ENCODE measurements at regions not wholly inside any gene's neighbourhood (a gene's known extent, or its start where the extent isn't known, plus 50 kb on each side); places are given as distances from the start of the nearest gene placed in this dataset.

DNA sequence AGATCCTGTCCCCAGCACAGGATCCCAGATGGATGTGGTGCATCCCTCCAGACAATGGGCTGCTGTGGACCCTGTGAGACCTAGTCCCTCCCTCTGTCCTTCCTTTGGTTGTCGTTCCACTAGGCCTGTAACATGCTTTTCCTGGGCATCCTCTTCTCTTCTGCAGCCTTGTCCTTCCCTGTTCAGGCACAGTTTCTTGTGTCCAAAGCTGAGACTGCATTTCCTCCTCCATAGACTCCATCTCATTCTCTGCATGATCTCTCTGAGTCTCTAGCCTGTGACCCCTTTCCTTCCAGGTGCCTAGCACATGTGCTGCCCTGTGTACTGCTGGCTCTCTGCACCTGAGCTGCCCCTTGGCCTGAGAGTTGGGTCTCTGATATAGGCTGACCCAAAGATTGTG lies 293.5 kb upstream of the IGFBP3 start (continued):
- TF ChIP-seq RAD21 (IDR thresholded peaks at IDR 0.05 in 1 of 2, conservative IDR thresholded peaks at IDR 0.05 in 1 of 2; ENCODE audit: low read depth in 2 of 2, low read length in 2 of 2) (no peak), GABPA (IDR thresholded peaks at IDR 0.05; ENCODE audit: borderline replicate concordance, insufficient read depth, low read length) (no peak), RNF2 (IDR thresholded peaks at IDR 0.05; ENCODE audit: borderline replicate concordance, low read depth, low read length, missing control alignments, poor library complexity, severe bottlenecking) (no peak), CREB1 (IDR thresholded peaks at IDR 0.05) (no peak)

Data from H1 (cell line).